Adrenal gland (tissue), 5 donors: ENCODE measurements at regions not wholly inside any gene's neighbourhood (a gene's known extent, or its start where the extent isn't known, plus 50 kb on each side); places are given as distances from the start of the nearest gene placed in this dataset.

Experiments used
- POLR2A ChIP-seq, 2 donors: fragments of 450-650 bp; IDR thresholded peaks; one replicate each; pipeline ENCODE4 v1.6.1; 2017; ENCODE audit warnings: antibody characterized with exemption in 2 of 2, mild to moderate bottlenecking in 2 of 2, moderate library complexity in 1 of 2
- TF ChIP-seq, protein P1 (sequence below), 6 experiments: fragments of 450-650 bp in 4 of 6; fragments of 200-600 bp in 2 of 6; sonication (generic) in 1 of 6; IDR thresholded peaks; 1 replicate in 5 of 6; 2 replicates in 1 of 6; pipeline versions ENCODE4 v1.5.1 to v1.8.0; 2016 to 2021; ENCODE audit warnings: antibody characterized with exemption in 6 of 6, mild to moderate bottlenecking in 2 of 6, moderate library complexity in 1 of 6
- donor health status: DM: no; HTN: no; CAD: no.

DNA sequence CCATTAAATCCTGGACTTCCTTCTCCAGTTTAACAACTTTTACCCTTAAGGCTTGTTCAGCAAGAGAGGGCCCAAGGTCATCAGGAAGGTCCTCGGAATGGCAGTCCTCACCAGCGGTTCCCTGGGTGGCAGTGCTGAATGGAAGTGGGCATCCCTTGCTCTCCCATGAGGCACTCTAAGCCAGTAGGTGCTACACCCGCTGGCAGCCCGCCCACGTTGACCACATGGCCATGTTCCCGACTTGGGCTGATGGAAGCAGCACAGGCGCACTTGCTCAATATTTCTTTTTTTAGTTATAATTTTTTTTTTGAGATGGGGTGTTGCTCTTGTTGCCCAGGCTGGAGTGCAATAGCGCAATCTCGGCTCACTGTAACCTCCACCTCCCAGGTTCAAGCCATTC, 277.9 kb downstream of the ZC4H2 start:
- TF ChIP-seq POLR2A (IDR thresholded peaks at IDR 0.05) = no peak
- TF ChIP-seq, protein P1, sequence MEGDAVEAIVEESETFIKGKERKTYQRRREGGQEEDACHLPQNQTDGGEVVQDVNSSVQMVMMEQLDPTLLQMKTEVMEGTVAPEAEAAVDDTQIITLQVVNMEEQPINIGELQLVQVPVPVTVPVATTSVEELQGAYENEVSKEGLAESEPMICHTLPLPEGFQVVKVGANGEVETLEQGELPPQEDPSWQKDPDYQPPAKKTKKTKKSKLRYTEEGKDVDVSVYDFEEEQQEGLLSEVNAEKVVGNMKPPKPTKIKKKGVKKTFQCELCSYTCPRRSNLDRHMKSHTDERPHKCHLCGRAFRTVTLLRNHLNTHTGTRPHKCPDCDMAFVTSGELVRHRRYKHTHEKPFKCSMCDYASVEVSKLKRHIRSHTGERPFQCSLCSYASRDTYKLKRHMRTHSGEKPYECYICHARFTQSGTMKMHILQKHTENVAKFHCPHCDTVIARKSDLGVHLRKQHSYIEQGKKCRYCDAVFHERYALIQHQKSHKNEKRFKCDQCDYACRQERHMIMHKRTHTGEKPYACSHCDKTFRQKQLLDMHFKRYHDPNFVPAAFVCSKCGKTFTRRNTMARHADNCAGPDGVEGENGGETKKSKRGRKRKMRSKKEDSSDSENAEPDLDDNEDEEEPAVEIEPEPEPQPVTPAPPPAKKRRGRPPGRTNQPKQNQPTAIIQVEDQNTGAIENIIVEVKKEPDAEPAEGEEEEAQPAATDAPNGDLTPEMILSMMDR (IDR thresholded peaks at IDR 0.05) = no peak
